ENCODE measurements at regions not wholly inside any gene's neighbourhood (a gene's known extent, or its start where the extent isn't known, plus 50 kb on each side); places are given as distances from the start of the nearest gene placed in this dataset.

GRCh38 chr11:45366619-45367190, 80.6 kb upstream of the SYT13 start:
- peaks cover 4% of the 10 kb centered on the region for H3K9me3 Mint-ChIP-seq (ENCODE audit: unreplicated experiment)

GRCh38 chr11:45365961-45366618, 79.9 kb upstream of the SYT13 start:
- H3K36me3 ChIP-seq (ENCODE audit: insufficient read depth, low read length): no peaks in the 10 kb centered on the region
- Mint-ChIP-seq H3K27me3 (ENCODE audit: low read depth, unreplicated experiment) (peaks cover 92% of the 10 kb centered on the region), H3K36me3 (ENCODE audit: low read depth, unreplicated experiment) (no peaks in the 10 kb centered on the region), H3K4me1 (ENCODE audit: low read depth, unreplicated experiment) (no peaks in the 10 kb centered on the region), H3K9me3 (ENCODE audit: unreplicated experiment) (peaks cover 4% of the 10 kb centered on the region), H3K4me3 (ENCODE audit: unreplicated experiment) (no peak overlapping the region), H3K27ac (ENCODE audit: unreplicated experiment) (no peak overlapping the region)
- H3K4me1 ChIP-seq (ENCODE audit: insufficient read depth, low read length): no peaks in the 10 kb centered on the region
- FAIRE-seq (no peak), DNase-seq (ENCODE audit: low read depth) (no peak)
- H3K27me3 ChIP-seq (ENCODE audit: insufficient read depth, low read length): peaks cover 55% of the 10 kb centered on the region
- H3K27ac ChIP-seq (ENCODE audit: low read depth, low read length): no peak overlapping the region
- no peaks in the 10 kb centered on the region for H3K9me3 ChIP-seq (ENCODE audit: insufficient read depth, low read depth, low read length)
- no peaks in the 10 kb centered on the region for H3K79me2 ChIP-seq (ENCODE audit: insufficient read depth, low read length)
- no peaks in the 10 kb centered on the region for H4K20me1 ChIP-seq (ENCODE audit: insufficient read depth, low read length)
- TF ChIP-seq EZH2 (IDR thresholded peaks at IDR 0.05; ENCODE audit: insufficient read depth, low read length): no peak
- TF ChIP-seq CTCF (IDR thresholded peaks at IDR 0.05; ENCODE audit: insufficient read depth, low read depth, low read length): no peak
- no peak overlapping the region for H3K4me2 ChIP-seq (ENCODE audit: low read length)
- H2AFZ ChIP-seq (ENCODE audit: low read depth, low read length): no peak overlapping the region
- H3K9ac ChIP-seq (ENCODE audit: low read length): no peak overlapping the region
- H3K4me3 ChIP-seq (ENCODE audit: insufficient read depth, low read depth, low read length): no peak overlapping the region

More at GRCh38 chr11:45366619-45367190, 80.6 kb upstream of the SYT13 start:
- H3K27me3 ChIP-seq (ENCODE audit: insufficient read depth, low read length): peaks cover 50% of the 10 kb centered on the region
- H4K20me1 ChIP-seq (ENCODE audit: insufficient read depth, low read length): no peaks in the 10 kb centered on the region
- no peak overlapping the region for H3K4me2 ChIP-seq (ENCODE audit: low read length)
- no peaks in the 10 kb centered on the region for H3K79me2 ChIP-seq (ENCODE audit: insufficient read depth, low read length)
- H3K27ac ChIP-seq (ENCODE audit: low read depth, low read length): no peak overlapping the region
- no peak for FAIRE-seq
- H3K4me1 Mint-ChIP-seq (ENCODE audit: low read depth, unreplicated experiment): no peaks in the 10 kb centered on the region
- H3K9ac ChIP-seq (ENCODE audit: low read length): no peak overlapping the region
- no peak for TF ChIP-seq CTCF (IDR thresholded peaks at IDR 0.05; ENCODE audit: insufficient read depth, low read depth, low read length)
- no peak for TF ChIP-seq EZH2 (IDR thresholded peaks at IDR 0.05; ENCODE audit: insufficient read depth, low read length)
- H3K4me3 ChIP-seq (ENCODE audit: insufficient read depth, low read depth, low read length): no peak overlapping the region
- H3K27ac Mint-ChIP-seq (ENCODE audit: unreplicated experiment): no peak overlapping the region
- no peaks in the 10 kb centered on the region for H3K9me3 ChIP-seq (ENCODE audit: insufficient read depth, low read depth, low read length)
- H3K4me3 Mint-ChIP-seq (ENCODE audit: unreplicated experiment): no peak overlapping the region
- no peaks in the 10 kb centered on the region for H3K36me3 ChIP-seq (ENCODE audit: insufficient read depth, low read length)
- H3K27me3 Mint-ChIP-seq (ENCODE audit: low read depth, unreplicated experiment): peaks cover 94% of the 10 kb centered on the region
- H2AFZ ChIP-seq (ENCODE audit: low read depth, low read length): no peak overlapping the region
- H3K4me1 ChIP-seq (ENCODE audit: insufficient read depth, low read length): no peaks in the 10 kb centered on the region
- H3K36me3 Mint-ChIP-seq (ENCODE audit: low read depth, unreplicated experiment): no peaks in the 10 kb centered on the region
- DNase-seq (ENCODE audit: low read depth): no peak

GRCh38 chr11:45362636-45363035, 76.5 kb upstream of the SYT13 start:
- no peaks in the 10 kb centered on the region for H3K79me2 ChIP-seq (ENCODE audit: insufficient read depth, low read length)
- Mint-ChIP-seq H3K36me3 (ENCODE audit: low read depth, unreplicated experiment) (no peaks in the 10 kb centered on the region), H3K27me3 (ENCODE audit: low read depth, unreplicated experiment) (peaks cover 83% of the 10 kb centered on the region), H3K27ac (ENCODE audit: unreplicated experiment) (no peak overlapping the region), H3K4me1 (ENCODE audit: low read depth, unreplicated experiment) (no peaks in the 10 kb centered on the region), H3K4me3 (ENCODE audit: unreplicated experiment) (no peak overlapping the region), H3K9me3 (ENCODE audit: unreplicated experiment) (peaks cover 2% of the 10 kb centered on the region)
- peaks cover 34% of the 10 kb centered on the region for H3K27me3 ChIP-seq (ENCODE audit: insufficient read depth, low read length)
- H3K4me1 ChIP-seq (ENCODE audit: insufficient read depth, low read length): no peaks in the 10 kb centered on the region
- H2AFZ ChIP-seq (ENCODE audit: low read depth, low read length): no peak overlapping the region
- no peak for TF ChIP-seq CTCF (IDR thresholded peaks at IDR 0.05; ENCODE audit: insufficient read depth, low read depth, low read length)
- TF ChIP-seq EZH2 (IDR thresholded peaks at IDR 0.05; ENCODE audit: insufficient read depth, low read length): no peak
- no peaks in the 10 kb centered on the region for H3K9me3 ChIP-seq (ENCODE audit: insufficient read depth, low read depth, low read length)
- DNase-seq (ENCODE audit: low read depth) (no peak), FAIRE-seq (peak; percentile 52)
- H3K4me2 ChIP-seq (ENCODE audit: low read length): no peak overlapping the region
- no peak overlapping the region for H3K27ac ChIP-seq (ENCODE audit: low read depth, low read length)
- H3K36me3 ChIP-seq (ENCODE audit: insufficient read depth, low read length): no peaks in the 10 kb centered on the region
- H3K9ac ChIP-seq (ENCODE audit: low read length): no peak overlapping the region
- no peak overlapping the region for H3K4me3 ChIP-seq (ENCODE audit: insufficient read depth, low read depth, low read length)
- no peaks in the 10 kb centered on the region for H4K20me1 ChIP-seq (ENCODE audit: insufficient read depth, low read length)
